HG03159 (cell line): ENCODE measurements at regions not wholly inside any gene's neighbourhood (a gene's known extent, or its start where the extent isn't known, plus 50 kb on each side); places are given as distances from the start of the nearest gene placed in this dataset.

Source experiments
- ATAC-seq: cut with Tn5 transposase; IDR thresholded peaks from one replicate; pipeline ENCODE4 v1.9.1; 2021; ENCODE audit warnings: mild to moderate bottlenecking, moderate library complexity; ENCODE audit not compliant: unreplicated experiment

- ATAC-seq = no peak
Measured at GRCh38 chr22:48699511-48699910, 1128.2 kb downstream of the BRD1 start.

GRCh38 chr22:48698618-48699017 is 1129.1 kb downstream of the BRD1 start:
- ATAC-seq = no peak

- ATAC-seq = no peak
Measured at GRCh38 chr22:48697694-48698276, 1129.9 kb downstream of the BRD1 start.

- ATAC-seq = no peak
Measured at GRCh38 chr22:48697223-48697622, 1130.5 kb downstream of the BRD1 start.

- ATAC-seq = no peak
Measured at GRCh38 chr22:48696371-48696770, 1131.3 kb downstream of the BRD1 start.

GRCh38 chr22:48695731-48696305 is 1131.9 kb downstream of the BRD1 start:
- no peak for ATAC-seq

GRCh38 chr22:48695251-48695650 is 1132.4 kb downstream of the BRD1 start:
- no peak for ATAC-seq

- no peak for ATAC-seq
Measured at GRCh38 chr22:48694296-48694883, 1133.3 kb downstream of the BRD1 start.

GRCh38 chr22:48693377-48694135 is 1134.1 kb downstream of the BRD1 start:
- no peak for ATAC-seq

- ATAC-seq = no peak
Measured at GRCh38 chr22:48692734-48693376, 1134.8 kb downstream of the BRD1 start.

- no peak for ATAC-seq
Measured at GRCh38 chr22:48691431-48691851, 1136.2 kb downstream of the BRD1 start.

- ATAC-seq = no peak
Measured at GRCh38 chr22:48690583-48691317, 1136.9 kb downstream of the BRD1 start.

- no peak for ATAC-seq
Measured at GRCh38 chr22:48689206-48689605, 1138.5 kb downstream of the BRD1 start.

- no peak for ATAC-seq
Measured at GRCh38 chr22:48688366-48688765, 1139.3 kb downstream of the BRD1 start.

- no peak for ATAC-seq
Measured at GRCh38 chr22:48687606-48688005, 1140.1 kb downstream of the BRD1 start.

GRCh38 chr22:48686694-48687302 is 1140.9 kb downstream of the BRD1 start:
- ATAC-seq = no peak

GRCh38 chr22:48685767-48686166 is 1141.9 kb downstream of the BRD1 start:
- ATAC-seq = no peak

GRCh38 chr22:48683640-48684039 is 1144.0 kb downstream of the BRD1 start:
- no peak for ATAC-seq

GRCh38 chr22:48682504-48682903 is 1145.2 kb downstream of the BRD1 start:
- no peak for ATAC-seq

GRCh38 chr22:48680601-48681000 is 1147.1 kb downstream of the BRD1 start:
- ATAC-seq = no peak
